ENCODE measurements at regions not wholly inside any gene's neighbourhood (a gene's known extent, or its start where the extent isn't known, plus 50 kb on each side); places are given as distances from the start of the nearest gene placed in this dataset.
A peak's percentile ranks its signal among the peaks of the same experiment; 100 is the strongest.

DNA sequence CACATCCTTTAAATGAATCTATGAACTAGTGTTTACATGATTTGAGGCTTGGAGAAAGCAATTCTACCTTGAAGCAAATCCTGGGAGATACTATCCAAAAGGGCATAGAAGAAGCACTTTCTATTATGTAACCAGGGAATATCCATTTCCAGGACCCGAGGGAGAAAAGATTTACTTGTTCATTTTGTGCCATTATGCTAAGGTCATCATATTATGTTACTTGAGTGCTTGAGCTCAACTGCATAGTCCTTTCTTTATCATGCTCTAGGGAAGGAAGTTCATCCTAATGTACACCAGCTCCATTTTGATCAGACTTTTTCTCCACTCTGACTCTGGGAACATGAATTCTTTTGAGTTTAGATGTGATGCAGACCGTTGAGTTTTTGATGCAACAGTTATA, 188.6 kb upstream of the SNX7 start:
- H2BK120ac ChIP-seq (ENCODE audit: insufficient read depth, low read length, poor library complexity), result no peak overlapping the region
- no peak overlapping the region for H3K14ac ChIP-seq (ENCODE audit: low read length)
- H3K18ac ChIP-seq (ENCODE audit: low read length), result no peak overlapping the region
- H3K9me3 ChIP-seq (ENCODE audit: insufficient read depth, low read depth, low read length), result no peaks in the 10 kb centered on the region
- DNase-seq, result no peak
- no peak overlapping the region for H3K23ac ChIP-seq (ENCODE audit: low read length)
- no peak overlapping the region for H3K27ac ChIP-seq (ENCODE audit: low read depth, low read length)
- no peak overlapping the region for H3K4ac ChIP-seq (ENCODE audit: low read depth, low read length)
- no peak overlapping the region for H2BK5ac ChIP-seq (ENCODE audit: low read depth, low read length, poor library complexity)
- no peak overlapping the region for H3K9ac ChIP-seq (ENCODE audit: low read length)
- H3K4me2 ChIP-seq (ENCODE audit: low read length), result no peak overlapping the region
- no peaks in the 10 kb centered on the region for H3K4me1 ChIP-seq (ENCODE audit: control insufficient read depth in 1 of 2, insufficient read depth in 2 of 2, low read length in 2 of 2)
- no peak overlapping the region for H4K91ac ChIP-seq (ENCODE audit: low read depth, low read length)
- H4K12ac ChIP-seq (ENCODE audit: low read depth, low read length), result no peak overlapping the region
- no peak overlapping the region for H4K8ac ChIP-seq (ENCODE audit: low read depth, low read length)
- H3K36me3 ChIP-seq (ENCODE audit: control insufficient read depth in 1 of 2, insufficient read depth in 2 of 2, low read length in 2 of 2), result no peaks in the 10 kb centered on the region
- H3K79me1 ChIP-seq (ENCODE audit: low read length), result no peaks in the 10 kb centered on the region
- H3K4me3 ChIP-seq (ENCODE audit: low read depth, low read length), result no peak overlapping the region
- no peak overlapping the region for H2AK5ac ChIP-seq (ENCODE audit: low read length)
- WGBS (ENCODE audit: extremely low coverage, insufficient coverage, insufficient read length), result no CpG with 5 or more reads among the region's 2 CpGs
- no peak overlapping the region for H2AFZ ChIP-seq (ENCODE audit: insufficient read depth, low read length, poor library complexity)
- no peak overlapping the region for H2BK12ac ChIP-seq (ENCODE audit: low read length)
- H3K27me3 ChIP-seq (ENCODE audit: insufficient read depth, low read length), result no peaks in the 10 kb centered on the region
- no peaks in the 10 kb centered on the region for H3K79me2 ChIP-seq (ENCODE audit: control insufficient read depth, insufficient read depth, low read length, poor library complexity)

DNA sequence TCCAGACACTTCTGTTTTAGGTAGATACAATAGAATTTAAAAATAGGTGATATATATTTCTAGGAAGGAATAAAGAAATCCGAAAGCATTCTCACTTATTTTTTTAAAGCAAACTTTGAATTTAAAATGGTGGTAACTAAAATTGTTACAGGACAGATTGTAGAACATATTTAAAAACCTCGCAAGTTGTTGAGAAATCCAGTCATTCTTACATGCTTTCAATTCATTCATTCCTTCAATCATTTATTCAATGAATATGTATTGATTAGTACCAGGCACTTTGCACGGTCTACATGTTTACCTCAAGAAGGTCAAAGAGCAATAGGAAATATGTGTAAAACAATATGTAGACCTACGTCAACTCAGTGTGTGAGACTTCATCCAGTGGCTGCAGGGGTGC, 189.9 kb upstream of the SNX7 start:
- Histone ChIP-seq H3K4me1 (ENCODE audit: control insufficient read depth in 1 of 2, insufficient read depth in 2 of 2, low read length in 2 of 2) (no peaks in the 10 kb centered on the region), H3K9me3 (ENCODE audit: insufficient read depth, low read depth, low read length) (no peaks in the 10 kb centered on the region), H2BK12ac (ENCODE audit: low read length) (no peak overlapping the region), H3K9ac (ENCODE audit: low read length) (no peak overlapping the region), H3K36me3 (ENCODE audit: control insufficient read depth in 1 of 2, insufficient read depth in 2 of 2, low read length in 2 of 2) (no peaks in the 10 kb centered on the region), H3K27ac (ENCODE audit: low read depth, low read length) (no peak overlapping the region), H3K14ac (ENCODE audit: low read length) (no peak overlapping the region), H4K12ac (ENCODE audit: low read depth, low read length) (no peak overlapping the region), H4K91ac (ENCODE audit: low read depth, low read length) (no peak overlapping the region), H3K4ac (ENCODE audit: low read depth, low read length) (no peak overlapping the region), H3K4me2 (ENCODE audit: low read length) (no peak overlapping the region), H2BK5ac (ENCODE audit: low read depth, low read length, poor library complexity) (no peak overlapping the region), H3K18ac (ENCODE audit: low read length) (no peak overlapping the region), H2AFZ (ENCODE audit: insufficient read depth, low read length, poor library complexity) (no peak overlapping the region), H3K4me3 (ENCODE audit: low read depth, low read length) (no peak overlapping the region), H3K27me3 (ENCODE audit: insufficient read depth, low read length) (no peaks in the 10 kb centered on the region), H2BK120ac (ENCODE audit: insufficient read depth, low read length, poor library complexity) (no peak overlapping the region), H3K79me1 (ENCODE audit: low read length) (no peaks in the 10 kb centered on the region), H4K8ac (ENCODE audit: low read depth, low read length) (no peak overlapping the region), H3K79me2 (ENCODE audit: control insufficient read depth, insufficient read depth, low read length, poor library complexity) (no peaks in the 10 kb centered on the region), H3K23ac (ENCODE audit: low read length) (no peak overlapping the region), H2AK5ac (ENCODE audit: low read length) (no peak overlapping the region)
- no CpG with 5 or more reads among the region's 4 CpGs for WGBS (ENCODE audit: extremely low coverage, insufficient coverage, insufficient read length)
- no peak for DNase-seq

DNA sequence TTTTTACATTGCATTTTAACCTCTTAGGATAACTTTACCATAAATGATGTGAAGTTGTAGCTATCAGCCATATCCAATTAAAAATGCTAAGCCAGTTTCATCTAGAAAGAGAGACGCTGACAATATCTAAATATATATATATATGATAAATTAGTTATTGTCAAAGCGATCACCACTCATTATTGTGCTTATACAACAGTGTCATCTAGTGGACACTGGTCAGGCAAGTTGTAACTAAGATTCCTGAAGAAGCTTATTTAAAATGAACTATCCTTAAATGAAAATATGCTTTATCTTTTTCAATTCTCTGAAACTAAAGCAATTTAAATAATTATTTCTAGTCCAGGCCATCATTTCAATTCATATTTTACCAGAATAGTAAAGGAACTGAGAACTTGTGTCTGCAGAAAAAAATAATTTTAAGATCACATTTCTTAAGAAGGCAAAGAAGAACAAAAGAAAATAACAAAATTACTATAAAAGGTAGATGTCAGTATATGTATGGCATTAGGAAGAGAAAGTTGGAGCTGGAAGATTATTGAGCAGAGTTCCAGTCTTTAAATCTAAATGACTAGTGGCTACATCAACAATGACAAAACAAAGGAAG, 193.3 kb upstream of the SNX7 start:
- Histone ChIP-seq H3K18ac (ENCODE audit: low read length) (no peak overlapping the region), H4K91ac (ENCODE audit: low read depth, low read length) (no peak overlapping the region), H2BK120ac (ENCODE audit: insufficient read depth, low read length, poor library complexity) (no peak overlapping the region), H2AFZ (ENCODE audit: insufficient read depth, low read length, poor library complexity) (no peak overlapping the region), H3K23ac (ENCODE audit: low read length) (no peak overlapping the region), H2AK5ac (ENCODE audit: low read length) (no peak overlapping the region), H3K4me3 (ENCODE audit: low read depth, low read length) (no peak overlapping the region), H3K14ac (ENCODE audit: low read length) (no peak overlapping the region), H3K4me2 (ENCODE audit: low read length) (no peak overlapping the region), H3K79me2 (ENCODE audit: control insufficient read depth, insufficient read depth, low read length, poor library complexity) (no peaks in the 10 kb centered on the region), H2BK12ac (ENCODE audit: low read length) (no peak overlapping the region), H4K12ac (ENCODE audit: low read depth, low read length) (no peak overlapping the region), H3K79me1 (ENCODE audit: low read length) (no peaks in the 10 kb centered on the region), H2BK5ac (ENCODE audit: low read depth, low read length, poor library complexity) (no peak overlapping the region), H3K27ac (ENCODE audit: low read depth, low read length) (no peak overlapping the region), H3K9ac (ENCODE audit: low read length) (no peak overlapping the region), H3K4ac (ENCODE audit: low read depth, low read length) (no peak overlapping the region), H3K9me3 (ENCODE audit: insufficient read depth, low read depth, low read length) (no peaks in the 10 kb centered on the region), H3K4me1 (ENCODE audit: control insufficient read depth in 1 of 2, insufficient read depth in 2 of 2, low read length in 2 of 2) (no peaks in the 10 kb centered on the region), H3K27me3 (ENCODE audit: insufficient read depth, low read length) (no peaks in the 10 kb centered on the region), H3K36me3 (ENCODE audit: control insufficient read depth in 1 of 2, insufficient read depth in 2 of 2, low read length in 2 of 2) (no peaks in the 10 kb centered on the region), H4K8ac (ENCODE audit: low read depth, low read length) (no peak overlapping the region)
- no CpG with 5 or more reads among the region's 2 CpGs for WGBS (ENCODE audit: extremely low coverage, insufficient coverage, insufficient read length)
- peak; percentile 12 to 65 for DNase-seq

DNA sequence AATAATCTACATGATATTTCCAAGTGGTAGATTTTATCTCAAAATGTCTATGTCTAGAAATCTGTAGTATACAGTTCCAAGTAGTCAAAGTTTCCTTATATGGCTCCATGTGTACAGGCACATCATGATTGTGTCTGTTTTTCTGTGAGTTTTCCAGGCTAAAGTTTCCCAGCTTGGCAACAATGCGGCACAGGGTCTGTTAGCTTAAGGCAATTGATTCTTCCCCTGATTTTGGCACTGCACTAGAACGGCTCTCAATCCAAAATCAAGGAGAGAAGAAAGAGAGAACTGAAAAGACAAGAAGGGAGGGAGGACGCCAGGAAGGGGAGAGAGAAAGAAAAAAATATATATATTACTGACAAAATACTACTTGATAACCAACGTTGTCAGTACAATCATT, 193.9 kb upstream of the SNX7 start:
- H3K4me2 ChIP-seq (ENCODE audit: low read length), result no peak overlapping the region
- no peak overlapping the region for H3K9ac ChIP-seq (ENCODE audit: low read length)
- no peak overlapping the region for H4K91ac ChIP-seq (ENCODE audit: low read depth, low read length)
- H3K23ac ChIP-seq (ENCODE audit: low read length), result no peak overlapping the region
- H2BK12ac ChIP-seq (ENCODE audit: low read length), result no peak overlapping the region
- no peaks in the 10 kb centered on the region for H3K27me3 ChIP-seq (ENCODE audit: insufficient read depth, low read length)
- H2BK5ac ChIP-seq (ENCODE audit: low read depth, low read length, poor library complexity), result no peak overlapping the region
- no peak overlapping the region for H3K27ac ChIP-seq (ENCODE audit: low read depth, low read length)
- no peaks in the 10 kb centered on the region for H3K4me1 ChIP-seq (ENCODE audit: control insufficient read depth in 1 of 2, insufficient read depth in 2 of 2, low read length in 2 of 2)
- H3K4me3 ChIP-seq (ENCODE audit: low read depth, low read length), result no peak overlapping the region
- H3K79me1 ChIP-seq (ENCODE audit: low read length), result no peaks in the 10 kb centered on the region
- no peak for DNase-seq
- no peak overlapping the region for H3K18ac ChIP-seq (ENCODE audit: low read length)
- no peaks in the 10 kb centered on the region for H3K9me3 ChIP-seq (ENCODE audit: insufficient read depth, low read depth, low read length)
- no peaks in the 10 kb centered on the region for H3K36me3 ChIP-seq (ENCODE audit: control insufficient read depth in 1 of 2, insufficient read depth in 2 of 2, low read length in 2 of 2)
- H2BK120ac ChIP-seq (ENCODE audit: insufficient read depth, low read length, poor library complexity), result no peak overlapping the region
- H4K12ac ChIP-seq (ENCODE audit: low read depth, low read length), result no peak overlapping the region
- H2AK5ac ChIP-seq (ENCODE audit: low read length), result no peak overlapping the region
- no peak overlapping the region for H3K4ac ChIP-seq (ENCODE audit: low read depth, low read length)
- H2AFZ ChIP-seq (ENCODE audit: insufficient read depth, low read length, poor library complexity), result no peak overlapping the region
- H3K79me2 ChIP-seq (ENCODE audit: control insufficient read depth, insufficient read depth, low read length, poor library complexity), result no peaks in the 10 kb centered on the region
- no peak overlapping the region for H3K14ac ChIP-seq (ENCODE audit: low read length)
- no peak overlapping the region for H4K8ac ChIP-seq (ENCODE audit: low read depth, low read length)
- WGBS (ENCODE audit: extremely low coverage, insufficient coverage, insufficient read length), result no CpG with 5 or more reads among the region's 4 CpGs

Data from trophoblast cell (in vitro differentiated cells and primary cell).